PC-3 (cell line): ENCODE measurements at regions not wholly inside any gene's neighbourhood (a gene's known extent, or its start where the extent isn't known, plus 50 kb on each side); places are given as distances from the start of the nearest gene placed in this dataset.

Experiments
- ATAC-seq: fragments of 200-7000 bp; cut with Tn5 transposase; 2 replicates; pipeline ENCODE4 v1.9.1; 2020; ENCODE audit warnings: mild to moderate bottlenecking, moderate library complexity
- BruUV-seq: library from RNA; stranded (reverse); fragments of 400-500 nt; replicated peaks from 2 replicates; lab custom pipeline; 2021; lab: Mats Ljungman, UMichigan
- CTCF ChIA-PET: fragments of 300-600 bp; sonication (Branson Sonifier 250); formaldehyde crosslinking; loops from one replicate; lab custom pipeline; 2022; ENCODE audit warnings: antibody characterized with exemption; lab: Charles Lee
- POLR2A ChIA-PET: fragments of 300-600 bp; sonication (Branson Sonifier 250); formaldehyde crosslinking; loops from one replicate; lab custom pipeline; 2022; ENCODE audit warnings: antibody characterized with exemption; ENCODE audit not compliant: unreplicated experiment; lab: Charles Lee
- DNase-seq: peaks from one replicate; pipeline ENCODE4 v3.0.0-alpha.2; 2015
- H2AFZ ChIP-seq: fragments of 300-600 bp; sonication (generic); 2 replicates; pipeline ENCODE4 v1.6.0; 2016; ENCODE audit warnings: antibody characterized with exemption, low read length
- H3F3A ChIP-seq: fragments of 300-600 bp; sonication (generic); one replicate; pipeline ENCODE4 v1.6.0; 2017; ENCODE audit warnings: antibody characterized with exemption, low read length, control low read depth, mild to moderate bottlenecking; ENCODE audit not compliant: unreplicated experiment
- H3K27ac ChIP-seq: fragments of 300-600 bp; sonication (generic); 2 replicates; pipeline ENCODE4 v1.5.1; 2016; ENCODE audit warnings: mild to moderate bottlenecking, low read length
- H3K27me3 ChIP-seq: fragments of 300-600 bp; sonication (generic); 2 replicates; pipeline ENCODE4 v1.6.1; 2016; ENCODE audit warnings: low read length, mixed read lengths
- H3K36me3 ChIP-seq: fragments of 300-600 bp; sonication (generic); 2 replicates; pipeline ENCODE4 v1.6.1; 2016; ENCODE audit warnings: low read depth, mixed run types, low read length, mixed read lengths
- H3K4me1 ChIP-seq: fragments of 300-600 bp; sonication (generic); 2 replicates; pipeline ENCODE4 v1.5.1; 2016; ENCODE audit warnings: low read length; ENCODE audit not compliant: insufficient read depth
- H3K4me2 ChIP-seq: fragments of 300-600 bp; sonication (generic); 2 replicates; pipeline ENCODE4 v1.6.0; 2016; ENCODE audit warnings: low read length
- H3K4me3 ChIP-seq: fragments of 300-600 bp; sonication (generic); 2 replicates; pipeline ENCODE4 v1.5.1; 2016; ENCODE audit warnings: mild to moderate bottlenecking, low read length, mixed read lengths
- H3K79me2 ChIP-seq: fragments of 300-600 bp; sonication (generic); 2 replicates; pipeline ENCODE4 v1.6.1; 2017; ENCODE audit warnings: low read length, mixed read lengths
- H3K9ac ChIP-seq: fragments of 300-600 bp; sonication (generic); 2 replicates; pipeline ENCODE4 v1.6.0; 2016; ENCODE audit warnings: mild to moderate bottlenecking, low read length
- H3K9me2 ChIP-seq: fragments of 300-600 bp; sonication (generic); replicated peaks from 2 replicates; pipeline ENCODE4 v1.6.1; 2016; ENCODE audit warnings: mixed run types, low read length, mixed read lengths
- H3K9me3 ChIP-seq: fragments of 300-600 bp; sonication (generic); 2 replicates; pipeline ENCODE4 v1.6.1; 2016; ENCODE audit warnings: low read length, mixed read lengths
- H4K20me1 ChIP-seq: fragments of 300-600 bp; sonication (generic); 2 replicates; pipeline ENCODE4 v1.6.1; 2016; ENCODE audit warnings: low read length, mixed read lengths
- EZH2 ChIP-seq: fragments of 300-600 bp; sonication (generic); IDR thresholded peaks from one replicate; pipeline ENCODE4 v1.6.1; 2017; ENCODE audit warnings: antibody characterized with exemption, mild to moderate bottlenecking, low read length; ENCODE audit not compliant: unreplicated experiment
- EZH2phosphoT487 ChIP-seq: fragments of 300-600 bp; sonication (generic); IDR thresholded peaks from 2 replicates; pipeline ENCODE4 v1.6.1; 2018; ENCODE audit warnings: mild to moderate bottlenecking, antibody characterized with exemption, low read length, borderline replicate concordance
- intact Hi-C: fragments of 100-400 bp; cut with micrococcal nuclease; formaldehyde crosslinking; loops from 2 replicates; pipeline ENCODE4 v1.9.0; 2023
- TF ChIP-seq, protein P1 (sequence below): fragments of 300-600 bp; sonication (generic); conservative IDR thresholded peaks from 2 replicates; pipeline ENCODE4 v1.5.1; 2017; ENCODE audit warnings: antibody characterized with exemption, low read depth, mild to moderate bottlenecking, low read length

DNA sequence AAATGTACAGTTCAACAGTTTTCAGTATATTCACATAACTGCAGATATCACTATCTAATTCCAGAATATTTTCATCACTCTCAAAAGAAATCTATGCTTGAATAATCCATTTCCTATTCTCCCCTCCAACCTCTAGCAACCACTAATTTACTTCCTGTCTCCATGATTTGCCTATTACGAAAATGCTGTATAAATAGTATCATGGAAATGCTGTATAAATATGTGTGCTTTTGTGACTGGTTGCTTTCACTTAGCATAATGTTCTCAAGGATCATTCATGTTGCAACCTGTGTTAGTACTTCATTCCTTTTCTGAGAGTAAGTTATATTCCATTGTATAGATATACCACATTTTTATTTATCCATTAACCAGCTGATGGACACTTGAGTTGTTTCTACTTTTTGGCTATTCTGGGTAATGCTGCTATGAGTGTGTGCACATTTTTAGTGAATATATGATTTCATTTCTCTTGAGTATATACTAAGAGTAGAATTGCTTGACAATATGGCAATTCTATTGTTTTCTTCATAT is 115.6 kb downstream of the TNFSF18 start:
- TF ChIP-seq EZH2: no peak
- TF ChIP-seq, protein P1, sequence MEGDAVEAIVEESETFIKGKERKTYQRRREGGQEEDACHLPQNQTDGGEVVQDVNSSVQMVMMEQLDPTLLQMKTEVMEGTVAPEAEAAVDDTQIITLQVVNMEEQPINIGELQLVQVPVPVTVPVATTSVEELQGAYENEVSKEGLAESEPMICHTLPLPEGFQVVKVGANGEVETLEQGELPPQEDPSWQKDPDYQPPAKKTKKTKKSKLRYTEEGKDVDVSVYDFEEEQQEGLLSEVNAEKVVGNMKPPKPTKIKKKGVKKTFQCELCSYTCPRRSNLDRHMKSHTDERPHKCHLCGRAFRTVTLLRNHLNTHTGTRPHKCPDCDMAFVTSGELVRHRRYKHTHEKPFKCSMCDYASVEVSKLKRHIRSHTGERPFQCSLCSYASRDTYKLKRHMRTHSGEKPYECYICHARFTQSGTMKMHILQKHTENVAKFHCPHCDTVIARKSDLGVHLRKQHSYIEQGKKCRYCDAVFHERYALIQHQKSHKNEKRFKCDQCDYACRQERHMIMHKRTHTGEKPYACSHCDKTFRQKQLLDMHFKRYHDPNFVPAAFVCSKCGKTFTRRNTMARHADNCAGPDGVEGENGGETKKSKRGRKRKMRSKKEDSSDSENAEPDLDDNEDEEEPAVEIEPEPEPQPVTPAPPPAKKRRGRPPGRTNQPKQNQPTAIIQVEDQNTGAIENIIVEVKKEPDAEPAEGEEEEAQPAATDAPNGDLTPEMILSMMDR: no peak
- no peak for TF ChIP-seq EZH2phosphoT487
- H3K79me2 ChIP-seq: no peaks in the 10 kb centered on the region
- intact Hi-C loops: loop anchor here (2.0 kb wide), 1 partner anchor 26 kb away; no protein-coding TSS in a partner anchor
- no peaks in the 10 kb centered on the region for H3K36me3 ChIP-seq
- no peak overlapping the region for H3K4me3 ChIP-seq
- no peak for DNase-seq
- no peak overlapping the region for H3K9ac ChIP-seq
- peak overlapping the region; percentile 70 for H3K27ac ChIP-seq
- POLR2A ChIA-PET: no interaction called here
- ATAC-seq: no peak
- no TSS peak for BruUV-seq
- no peaks in the 10 kb centered on the region for H4K20me1 ChIP-seq
- H3K9me3 ChIP-seq: no peaks in the 10 kb centered on the region
- CTCF ChIA-PET: no interaction called here
- no peaks in the 10 kb centered on the region for H3K27me3 ChIP-seq
- peaks cover 8% of the 10 kb centered on the region for H3F3A ChIP-seq
- peaks cover 34% of the 10 kb centered on the region for H3K4me1 ChIP-seq
- no peak overlapping the region for H2AFZ ChIP-seq
- no peaks in the 10 kb centered on the region; the same call in 1 of the 2 replicates for H3K9me2 ChIP-seq
- no peak overlapping the region for H3K4me2 ChIP-seq

GRCh38 chr1:172936088-172936645 is 114.6 kb downstream of the TNFSF18 start:
- no peak overlapping the region for H3K4me2 ChIP-seq
- BruUV-seq: no TSS peak
- no peak overlapping the region for H3K27ac ChIP-seq
- no peaks in the 10 kb centered on the region for H4K20me1 ChIP-seq
- POLR2A ChIA-PET: no interaction called here
- H3K9me3 ChIP-seq: no peaks in the 10 kb centered on the region
- CTCF ChIA-PET: no interaction called here
- peaks cover 8% of the 10 kb centered on the region for H3F3A ChIP-seq
- intact Hi-C loops: no loop called here
- H3K36me3 ChIP-seq: no peaks in the 10 kb centered on the region
- ATAC-seq: no peak
- H3K4me3 ChIP-seq: no peak overlapping the region
- H3K27me3 ChIP-seq: no peaks in the 10 kb centered on the region
- peaks cover 34% of the 10 kb centered on the region for H3K4me1 ChIP-seq
- H2AFZ ChIP-seq: no peak overlapping the region
- H3K9me2 ChIP-seq: no peaks in the 10 kb centered on the region; the same call in 1 of the 2 replicates
- no peaks in the 10 kb centered on the region for H3K79me2 ChIP-seq
- TF ChIP-seq, protein P1: no peak
- TF ChIP-seq EZH2phosphoT487 (no peak), EZH2 (no peak)
- no peak overlapping the region for H3K9ac ChIP-seq
- DNase-seq: no peak

DNA sequence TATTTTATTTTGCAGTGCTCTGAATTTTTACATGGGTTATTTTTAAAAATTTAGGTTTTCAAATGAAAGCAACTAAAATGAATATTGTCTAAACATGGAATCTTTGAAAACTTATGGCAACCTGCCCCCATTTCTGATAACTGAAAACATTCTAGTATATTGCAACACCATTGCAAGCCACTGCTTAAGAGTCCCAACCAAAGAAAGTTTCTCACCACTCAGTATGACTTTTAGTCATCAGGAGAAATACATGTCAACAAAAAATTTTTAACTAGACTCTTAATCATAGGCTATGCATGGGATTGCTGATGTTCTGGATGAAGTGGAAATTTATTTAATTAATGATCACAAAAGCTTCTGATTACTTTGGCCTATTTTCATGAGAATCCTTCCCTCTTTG is 112.1 kb downstream of the TNFSF18 start:
- Histone ChIP-seq H3K27ac (no peak overlapping the region), H4K20me1 (no peaks in the 10 kb centered on the region), H3K36me3 (no peaks in the 10 kb centered on the region), H3K4me3 (no peak overlapping the region), H3K9ac (no peak overlapping the region), H3K4me2 (no peak overlapping the region), H3F3A (peaks cover 8% of the 10 kb centered on the region), H3K9me3 (no peaks in the 10 kb centered on the region; the same call in 1 of the 2 replicates), H3K9me2 (no peaks in the 10 kb centered on the region; the same call in 1 of the 2 replicates), H2AFZ (no peak overlapping the region), H3K4me1 (peaks cover 23% of the 10 kb centered on the region), H3K27me3 (no peaks in the 10 kb centered on the region), H3K79me2 (no peaks in the 10 kb centered on the region)
- TF ChIP-seq EZH2 (no peak), EZH2phosphoT487 (no peak)
- TF ChIP-seq, protein P1: no peak
- ATAC-seq (no peak; the same call in 1 of the 2 replicates), DNase-seq (peak; percentile 49)
- no TSS peak for BruUV-seq
- intact Hi-C loops: no loop called here
- ChIA-PET CTCF (no interaction called here), POLR2A (no interaction called here)
